GM18867 (cell line): ENCODE measurements at regions not wholly inside any gene's neighbourhood (a gene's known extent, or its start where the extent isn't known, plus 50 kb on each side); places are given as distances from the start of the nearest gene placed in this dataset.
"Not testable (repeated sequence)": the region's sequence is repeated elsewhere in the genome, so short reads cannot be mapped to it uniquely, and the experiment has no call there.

Experiments used
- ATAC-seq: cut with Tn5 transposase; IDR thresholded peaks from one replicate; pipeline ENCODE4 v1.9.1; 2021; ENCODE audit warnings: mild to moderate bottlenecking, moderate library complexity; ENCODE audit not compliant: unreplicated experiment

DNA sequence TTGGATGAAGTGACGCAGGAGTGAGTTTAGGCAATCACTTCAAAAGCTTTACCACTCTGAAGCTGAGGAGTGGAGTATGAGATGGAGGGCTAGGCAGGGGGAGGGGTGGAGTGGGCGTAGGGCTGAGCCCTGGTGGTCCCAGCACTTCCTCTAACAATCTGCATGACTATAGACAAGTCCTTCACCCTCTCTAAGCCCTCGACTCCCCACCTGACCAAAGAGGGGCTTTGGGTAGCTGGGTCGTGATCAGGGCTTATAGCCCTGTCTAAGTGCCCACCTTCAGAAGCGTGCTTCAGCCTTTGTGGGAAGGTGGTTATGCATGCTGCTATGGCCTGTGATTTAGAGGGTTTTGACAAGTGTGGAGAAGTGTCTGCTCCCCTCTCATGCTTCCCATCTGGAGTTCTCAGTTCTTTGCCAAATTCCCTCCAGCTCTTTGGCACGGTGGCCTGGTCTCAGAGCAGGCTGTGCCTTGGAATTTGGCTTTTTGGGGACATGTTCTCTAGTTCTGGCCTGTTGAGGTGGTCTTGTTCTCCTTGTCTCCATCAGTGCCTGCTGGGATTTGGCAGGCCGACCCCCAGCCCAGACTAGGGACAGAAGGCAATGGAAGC lies 53.0 kb downstream of the ACTBL2 start:
- ATAC-seq = no peak

DNA sequence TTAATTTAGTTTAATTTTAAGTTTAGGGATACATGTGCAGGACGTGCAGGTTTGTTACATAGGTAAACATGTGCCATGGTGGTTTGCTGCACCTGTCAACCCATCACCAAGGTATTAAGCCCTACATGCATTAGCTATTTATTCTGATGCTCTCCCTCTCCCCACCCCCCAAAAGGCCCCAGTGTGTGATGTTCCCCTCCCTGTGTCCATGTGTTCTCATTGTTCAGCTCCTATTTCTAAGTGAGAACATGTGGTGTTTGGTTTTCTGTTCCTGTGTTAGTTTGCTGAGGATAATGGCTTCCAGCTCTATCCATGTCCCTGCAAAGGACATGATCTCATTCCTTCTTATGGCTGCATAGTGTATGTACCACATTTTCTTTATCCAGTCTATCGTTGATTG lies 53.6 kb downstream of the ACTBL2 start:
- not testable (repeated sequence) for ATAC-seq

DNA sequence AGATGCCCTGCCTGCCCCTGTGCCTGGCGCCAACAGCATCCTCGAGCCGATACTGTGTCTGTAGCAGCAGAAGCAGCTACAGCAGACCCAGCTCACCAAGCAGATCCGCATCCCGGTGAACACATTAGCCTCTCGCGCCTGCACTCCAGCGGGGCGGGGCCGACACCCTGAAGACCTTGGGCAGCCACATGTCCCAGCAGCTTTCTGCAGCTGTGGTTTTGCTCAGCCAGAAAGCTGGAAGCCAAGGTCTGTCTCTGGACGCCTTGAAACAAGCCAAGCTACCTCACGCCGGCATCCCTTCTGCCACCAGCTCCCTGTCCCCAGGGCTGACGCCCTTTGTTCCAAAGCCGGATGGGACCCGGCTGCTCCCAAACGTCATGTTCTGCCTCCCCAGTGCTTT lies 59.6 kb downstream of the ACTBL2 start:
- ATAC-seq = no peak

DNA sequence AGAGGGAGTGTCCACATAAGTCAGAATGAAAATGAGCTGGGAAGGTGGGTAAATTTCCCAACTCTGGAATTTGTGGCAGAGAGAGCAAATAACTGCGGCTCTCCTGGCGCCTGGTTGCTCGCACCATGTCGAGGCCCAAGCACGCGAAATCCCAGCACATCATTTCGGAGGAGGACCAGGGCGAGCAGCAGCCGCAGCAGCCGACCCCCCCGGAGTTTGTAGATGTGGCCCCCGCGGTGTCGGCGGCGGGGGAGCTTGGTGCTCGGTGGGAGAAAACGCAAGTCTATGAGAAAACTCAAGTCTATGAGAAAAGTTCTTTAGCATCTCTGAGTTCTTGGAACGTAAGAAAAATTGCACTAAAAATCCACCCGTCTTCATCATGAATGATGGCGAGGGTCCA lies 60.3 kb downstream of the ACTBL2 start:
- ATAC-seq = no peak

DNA sequence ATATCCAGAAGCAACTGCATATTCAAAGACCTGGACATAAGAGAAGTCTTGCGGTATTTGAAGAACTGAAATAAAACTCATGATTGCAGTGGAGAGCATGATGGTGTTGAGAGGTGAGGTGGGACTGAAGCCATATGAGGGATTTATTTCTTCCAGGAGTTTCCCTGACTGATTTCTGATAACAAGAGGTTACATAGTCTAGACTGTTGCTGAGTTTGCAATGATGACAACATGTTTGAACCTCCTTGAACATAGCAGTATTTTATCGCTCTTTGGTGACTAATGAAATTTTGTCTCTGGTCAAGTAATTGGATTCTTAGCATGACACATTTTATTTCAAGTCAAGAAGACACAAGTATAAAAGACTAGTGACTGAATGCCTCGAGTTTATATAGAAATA lies 61.8 kb downstream of the ACTBL2 start:
- ATAC-seq = no peak

DNA sequence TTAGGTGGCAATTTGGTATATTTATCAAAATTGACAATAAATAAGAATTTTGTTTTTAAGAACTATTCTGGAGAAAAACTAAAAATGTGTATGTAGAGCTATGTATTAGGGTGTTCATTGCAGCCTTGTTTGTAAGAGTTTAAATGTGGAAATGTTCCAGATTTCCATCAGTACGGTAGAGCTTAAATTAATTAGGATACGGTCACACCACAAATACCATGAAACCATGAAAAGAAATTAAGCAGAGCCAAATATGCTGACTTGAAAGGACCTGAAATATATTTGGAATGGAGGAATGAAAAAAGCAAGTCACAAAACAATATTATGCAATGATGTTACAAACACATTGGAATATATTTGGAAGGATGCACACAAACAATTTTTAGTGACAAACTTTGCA lies 64.6 kb downstream of the ACTBL2 start:
- no peak for ATAC-seq

DNA sequence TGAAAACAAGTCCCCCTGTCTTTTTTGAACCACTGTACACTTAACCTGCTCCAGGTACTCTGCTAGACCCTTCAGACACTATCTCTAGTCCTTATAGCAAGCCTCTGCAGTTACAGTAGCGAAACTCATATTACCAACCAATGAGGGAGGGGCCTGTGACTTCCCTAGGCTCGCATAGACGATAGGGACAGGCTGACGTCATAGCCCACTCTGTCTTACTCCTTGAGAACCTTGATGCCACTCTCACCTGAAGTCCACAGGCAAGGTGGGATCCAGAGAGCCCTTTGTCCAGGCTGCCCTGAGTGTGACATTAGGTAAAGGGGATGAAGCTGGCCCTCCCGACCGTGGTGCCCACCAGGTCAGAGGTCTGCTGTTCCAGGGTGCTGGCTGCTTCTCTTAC lies 65.3 kb downstream of the ACTBL2 start:
- ATAC-seq = no peak

DNA sequence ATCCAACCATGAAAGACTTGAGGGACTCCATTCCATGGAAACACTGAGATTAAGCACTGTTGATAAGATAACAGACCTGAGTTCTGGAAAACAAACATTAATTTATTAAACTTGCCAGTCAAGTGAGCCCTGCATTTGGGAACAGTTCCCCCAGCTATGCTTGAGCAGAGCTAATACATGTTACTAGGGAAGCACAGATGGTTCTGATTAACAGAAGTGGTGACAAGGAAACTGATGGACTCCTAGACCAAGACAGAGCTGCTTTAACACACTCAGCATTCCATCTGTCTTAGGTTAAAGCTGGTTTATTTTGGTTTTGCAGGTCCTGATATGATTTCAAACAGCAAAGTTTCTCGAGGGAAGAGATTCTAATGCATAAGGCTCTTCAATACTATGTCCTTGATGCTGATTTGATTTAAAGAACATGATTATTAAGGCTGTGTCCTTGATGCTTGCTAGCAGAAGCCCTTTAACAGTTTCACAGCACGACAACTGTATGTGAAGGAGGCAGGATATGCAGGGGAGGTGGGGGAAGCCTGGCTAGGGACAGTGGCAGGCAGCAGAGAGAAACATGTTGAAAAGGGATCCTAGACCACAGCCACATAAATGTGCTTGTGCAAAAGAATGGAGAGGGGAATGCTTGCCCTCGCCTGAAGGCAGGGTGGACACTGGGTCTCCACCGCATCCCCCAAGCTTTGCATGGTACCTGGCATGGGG lies 66.2 kb downstream of the ACTBL2 start:
- no peak for ATAC-seq

DNA sequence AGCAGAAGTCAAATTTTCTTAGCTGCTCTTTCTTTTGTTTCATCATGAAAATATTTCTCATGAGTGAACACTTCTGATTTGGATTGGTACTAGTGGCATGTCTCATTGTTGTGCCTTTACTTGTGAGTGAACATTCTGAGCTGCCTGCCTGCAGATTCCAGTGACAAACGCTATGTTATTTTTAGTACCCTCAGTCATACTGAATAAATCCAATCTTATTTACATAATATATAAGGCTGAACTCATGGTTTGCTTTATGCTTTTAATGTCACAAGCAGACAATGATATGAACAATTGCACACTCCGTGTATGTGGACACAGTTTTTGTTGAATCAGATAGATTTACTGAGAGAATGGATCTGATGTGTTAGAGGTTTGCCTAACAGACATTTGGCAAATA lies 67.8 kb downstream of the ACTBL2 start:
- no peak for ATAC-seq

DNA sequence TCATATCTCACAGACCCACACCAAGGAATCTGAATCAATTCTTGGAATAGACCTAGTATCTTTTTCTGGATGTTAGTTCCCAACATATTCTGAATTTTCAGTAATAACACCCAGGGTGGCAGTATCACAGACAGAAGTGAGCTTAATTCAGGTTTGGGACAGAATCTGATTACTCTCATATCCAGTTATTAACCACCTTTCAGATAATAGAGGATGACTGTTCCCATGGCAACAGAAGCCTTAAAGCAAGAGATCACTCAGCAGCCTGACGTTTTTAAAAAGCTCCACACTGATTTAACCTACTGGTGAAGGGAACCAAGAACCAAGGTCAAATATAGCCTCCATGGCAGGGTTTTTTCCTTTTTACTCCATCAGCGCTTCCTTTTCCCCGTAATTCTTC lies 68.4 kb downstream of the ACTBL2 start:
- no peak for ATAC-seq

DNA sequence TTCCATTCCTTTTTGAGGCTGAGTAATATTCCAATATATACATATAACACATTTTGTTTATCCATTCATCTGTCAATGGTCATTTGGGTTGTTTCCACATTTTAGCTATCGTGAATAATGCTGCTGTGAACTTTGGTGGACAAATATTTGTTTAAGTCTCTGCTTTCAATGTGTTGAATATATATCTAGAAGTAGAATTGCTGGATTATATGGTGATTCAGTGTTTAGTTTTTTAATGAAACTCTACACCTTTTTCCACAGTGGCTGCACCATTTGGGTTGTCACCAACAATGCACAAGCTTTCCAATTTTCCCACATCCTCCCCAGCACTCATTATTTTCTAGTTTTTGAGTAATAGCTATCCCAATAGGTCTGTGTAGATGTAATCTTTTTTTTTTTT lies 69.5 kb downstream of the ACTBL2 start:
- no peak for ATAC-seq

DNA sequence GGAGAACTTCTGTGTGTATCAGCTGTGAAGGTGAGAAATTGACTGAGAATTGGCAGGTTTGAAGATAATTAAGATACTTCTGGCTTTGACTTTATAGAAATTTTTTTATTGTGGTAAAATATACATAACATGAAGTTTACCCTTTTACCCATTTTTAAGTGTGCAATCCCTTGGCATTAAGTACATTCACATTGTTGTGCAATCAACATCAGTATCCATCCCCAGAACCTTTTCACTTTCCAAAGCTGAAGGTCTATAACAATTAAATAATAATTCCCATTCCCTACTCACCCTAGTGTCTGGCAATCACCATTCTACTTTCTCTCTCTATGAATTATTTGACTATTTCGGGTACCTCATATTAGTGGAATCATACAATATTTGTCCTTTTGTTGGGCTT lies 69.9 kb downstream of the ACTBL2 start:
- no peak for ATAC-seq

DNA sequence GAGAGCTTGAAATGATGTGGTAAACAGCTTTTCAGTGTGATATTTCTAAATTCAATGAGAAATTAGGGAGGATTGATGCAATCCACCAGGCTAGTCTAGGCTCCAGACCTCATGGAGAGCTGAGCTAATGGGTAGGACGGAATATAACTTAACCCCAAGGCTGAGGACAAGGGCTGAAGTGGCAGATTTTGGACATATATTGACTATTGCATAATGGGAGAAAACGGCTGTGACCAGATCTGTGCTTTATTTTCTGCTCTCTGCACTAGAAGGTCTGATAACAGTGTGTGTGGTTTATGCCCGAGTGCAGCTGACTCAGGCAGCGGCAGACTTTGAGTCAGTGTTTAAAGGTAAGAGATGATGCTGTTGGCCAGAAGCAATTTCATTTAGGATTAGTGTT lies 70.6 kb downstream of the ACTBL2 start:
- ATAC-seq = no peak

DNA sequence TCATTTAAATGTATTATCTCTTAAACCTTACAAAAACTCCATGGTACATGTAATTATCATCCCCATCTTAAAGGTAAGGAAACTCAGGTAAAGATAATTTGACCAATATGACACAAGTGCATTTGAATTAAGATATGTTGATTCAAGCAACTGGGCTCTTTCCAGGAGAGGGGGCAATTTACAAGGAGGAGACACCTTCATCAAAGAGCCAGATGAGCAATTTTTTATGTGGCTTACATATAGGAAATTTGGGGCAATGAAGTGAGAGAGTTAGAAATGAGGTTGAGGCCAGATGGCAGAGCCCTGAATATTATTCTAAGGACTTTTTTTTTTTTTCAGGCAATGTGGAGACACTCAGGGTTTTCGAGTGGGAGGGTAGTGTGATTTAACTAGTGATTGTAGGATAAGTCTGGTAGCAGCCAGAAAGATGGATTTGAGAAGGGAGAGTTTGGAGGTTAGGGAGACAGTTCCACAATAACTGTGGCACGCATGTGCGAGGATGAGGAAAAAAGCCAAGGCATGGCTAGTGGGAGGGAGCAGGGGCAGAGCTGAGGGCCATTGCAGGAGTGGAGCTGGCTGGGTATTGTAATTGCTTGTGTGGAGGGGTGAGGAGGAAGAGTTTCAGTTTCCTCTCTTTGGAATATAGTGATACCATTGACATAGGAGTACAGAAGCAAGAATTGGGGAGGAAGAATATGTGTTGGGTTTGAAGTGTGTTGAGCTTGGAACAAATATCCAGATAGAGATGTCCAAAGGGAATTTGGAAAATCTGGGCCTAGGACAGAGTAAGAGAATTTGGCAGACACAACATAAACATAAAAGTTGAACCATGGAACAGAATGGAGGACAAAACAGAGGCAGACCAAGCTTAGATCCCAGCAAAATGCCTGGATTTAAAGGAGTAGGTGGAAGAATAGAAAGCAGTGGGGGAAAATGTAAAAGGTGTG lies 72.0 kb downstream of the ACTBL2 start:
- no peak for ATAC-seq

DNA sequence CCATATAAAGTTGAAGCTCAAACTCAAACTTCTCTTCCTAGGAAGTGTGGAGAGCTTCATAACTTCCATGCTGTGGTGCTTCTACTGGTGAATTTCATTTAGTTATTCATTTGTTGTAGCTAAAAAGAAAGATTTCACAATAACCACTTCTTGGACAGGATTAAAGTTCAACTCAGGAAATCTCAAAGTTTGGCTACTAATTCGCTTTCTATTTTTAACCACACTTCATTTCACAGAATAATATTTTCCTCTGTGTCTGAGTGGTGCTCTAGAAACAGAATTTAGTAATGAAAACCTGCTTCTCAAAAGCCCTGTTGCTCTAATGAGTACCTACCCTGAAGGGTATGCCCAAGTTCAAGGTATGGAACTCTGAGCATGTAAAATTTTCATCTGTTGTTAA lies 73.9 kb downstream of the ACTBL2 start:
- ATAC-seq = no peak

DNA sequence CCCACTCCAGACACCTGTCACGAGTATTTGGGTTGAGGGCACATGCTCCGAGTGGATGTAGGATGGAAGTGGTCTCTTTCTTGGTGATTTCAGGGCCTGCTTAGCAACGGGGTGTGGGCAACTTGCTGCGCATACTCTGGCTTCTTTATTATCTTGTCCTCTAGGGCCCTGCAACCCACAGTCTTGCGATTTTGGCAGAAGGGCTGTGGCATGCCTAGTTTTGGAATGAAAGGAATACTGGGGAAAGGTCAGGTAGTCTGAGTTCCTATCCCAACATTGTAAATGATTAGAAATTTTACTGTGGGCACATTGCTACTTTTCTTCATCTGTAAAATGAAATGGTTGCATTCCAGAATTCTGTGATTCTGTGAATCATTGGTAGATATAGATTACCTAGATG lies 74.3 kb downstream of the ACTBL2 start:
- ATAC-seq = no peak

DNA sequence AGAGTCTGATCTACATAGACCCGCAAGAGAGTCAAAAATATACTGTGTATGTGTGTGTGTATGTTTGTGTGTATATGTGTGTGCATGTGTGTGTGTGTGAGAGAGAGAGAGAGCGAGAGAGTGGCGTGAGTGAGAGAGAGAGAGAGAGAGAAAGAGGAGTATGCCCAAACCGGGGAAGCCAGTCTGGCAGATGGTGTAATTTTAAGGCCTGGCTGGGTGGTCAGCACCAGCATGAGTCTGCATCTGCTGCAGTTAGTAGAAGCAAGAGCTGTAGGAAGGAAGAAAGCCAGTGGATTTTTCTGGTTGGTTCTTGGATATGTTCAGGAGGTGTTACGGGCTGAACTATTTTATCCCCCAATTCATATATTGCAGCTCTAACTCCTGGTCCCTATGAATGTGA lies 75.2 kb downstream of the ACTBL2 start:
- ATAC-seq = no peak

DNA sequence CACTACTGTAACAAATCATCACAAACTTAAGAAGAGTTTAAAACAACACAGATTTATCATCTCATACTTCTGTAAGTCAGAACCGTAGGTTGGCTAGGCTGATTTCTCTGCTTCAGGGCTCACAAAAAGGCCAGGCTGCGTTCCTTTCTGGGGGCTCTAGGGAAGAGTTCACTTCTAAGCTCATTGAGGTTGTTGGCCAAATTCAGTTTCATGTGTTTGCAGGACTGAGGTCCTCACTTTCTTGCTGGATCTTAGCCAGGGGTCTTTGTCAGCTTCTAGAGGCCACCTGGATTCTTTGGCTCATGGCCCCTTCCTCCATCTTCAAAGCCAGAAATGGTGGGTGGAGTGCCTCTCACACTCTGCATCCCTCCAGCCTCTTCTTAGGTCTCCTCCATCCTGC lies 76.0 kb downstream of the ACTBL2 start:
- ATAC-seq = no peak

DNA sequence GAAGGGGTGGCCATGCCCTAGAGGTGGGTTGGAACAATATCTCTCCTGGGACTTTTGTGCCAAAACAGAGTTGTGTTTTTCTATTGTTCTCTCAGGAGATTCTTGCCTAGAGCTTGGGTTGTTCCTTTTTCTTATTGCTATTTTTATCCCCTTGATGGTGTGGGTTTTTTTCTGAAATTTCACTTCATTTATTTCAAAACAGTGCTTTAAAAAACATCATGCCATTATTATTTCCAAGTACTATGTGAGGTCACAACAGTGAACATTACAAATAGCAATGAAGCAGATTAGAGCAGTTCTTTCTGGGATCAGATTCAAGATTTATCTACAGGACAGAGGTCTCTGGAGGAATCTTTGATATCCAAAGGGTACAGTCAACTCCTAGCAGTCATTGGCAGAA lies 76.6 kb downstream of the ACTBL2 start:
- ATAC-seq = no peak

DNA sequence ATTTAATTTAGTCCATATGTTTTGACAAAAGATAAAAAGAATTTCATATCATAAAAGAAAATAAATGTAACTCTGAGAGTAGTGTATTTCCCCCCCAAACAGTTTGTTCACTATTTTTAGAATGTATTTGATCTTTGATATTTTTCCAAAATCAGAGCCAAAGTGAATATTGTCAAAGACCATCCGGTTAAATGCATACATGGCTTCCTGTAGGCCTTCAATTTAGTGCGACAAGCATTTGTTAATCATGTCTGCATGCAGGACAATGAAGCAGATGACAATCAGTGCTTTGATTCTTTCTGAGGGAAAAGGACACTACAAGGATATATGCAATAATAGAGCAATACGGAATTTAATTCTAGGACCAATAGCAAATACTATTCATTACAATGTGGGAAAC lies 79.8 kb downstream of the ACTBL2 start:
- ATAC-seq = no peak

DNA sequence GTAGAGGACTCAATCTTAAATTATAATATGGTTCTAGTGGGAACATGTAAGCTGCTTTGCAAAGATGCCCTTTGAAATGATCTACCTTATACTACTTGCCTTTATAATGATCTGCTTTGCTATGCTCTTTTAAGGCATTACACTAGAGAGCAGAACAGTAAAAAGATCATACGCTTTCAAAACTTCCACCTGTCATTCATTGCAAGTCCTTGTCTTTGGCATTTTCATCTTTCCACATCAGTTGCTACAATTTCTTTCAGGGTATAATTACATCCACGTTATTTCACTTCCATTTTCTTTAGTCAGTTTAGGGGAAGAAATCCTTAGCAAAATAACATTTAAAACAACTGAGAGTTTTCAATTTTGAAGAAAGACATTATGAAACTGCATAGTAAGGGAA lies 80.3 kb downstream of the ACTBL2 start:
- no peak for ATAC-seq
